LNCaP clone FGC (cell line): ENCODE measurements at regions not wholly inside any gene's neighbourhood (a gene's known extent, or its start where the extent isn't known, plus 50 kb on each side); places are given as distances from the start of the nearest gene placed in this dataset.

Experiments
- DNase-seq: peaks from one replicate; pipeline ENCODE4 v3.0.0-alpha.2; 2011; ENCODE audit warnings: low read depth
- H3K4me3 ChIP-seq: 2 replicates; pipeline ENCODE4 v1.5.1; 2011; ENCODE audit warnings: mild to moderate bottlenecking, low read depth, low read length, control low read depth
- TF ChIP-seq, protein P1 (sequence below): IDR thresholded peaks from 2 replicates; pipeline ENCODE4 v1.5.1; 2012; ENCODE audit warnings: mild to moderate bottlenecking; ENCODE audit not compliant: control insufficient read depth, insufficient read depth; ENCODE audit errors: extremely low read depth

DNA sequence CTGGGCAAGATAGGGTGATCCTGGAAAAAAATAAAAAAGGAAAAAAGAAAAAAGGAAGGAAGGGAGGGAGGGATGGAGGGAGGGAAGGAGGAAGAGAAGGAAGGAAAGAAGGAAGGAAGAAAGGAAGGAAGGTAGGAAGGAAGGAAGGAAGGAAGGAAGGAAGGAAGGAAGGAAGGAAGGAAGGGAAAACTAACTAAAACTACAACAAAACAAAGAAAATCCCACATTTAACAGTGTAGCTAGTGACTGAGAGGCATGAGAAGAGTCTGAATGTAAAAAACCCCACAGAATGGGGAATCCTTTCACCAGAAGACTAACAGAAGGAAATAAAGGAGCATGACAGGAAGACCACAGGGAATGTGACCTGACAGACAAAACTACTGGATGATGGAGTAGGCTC lies 345.7 kb downstream of the NOVA1 start:
- no peak for DNase-seq
- TF ChIP-seq, protein P1, sequence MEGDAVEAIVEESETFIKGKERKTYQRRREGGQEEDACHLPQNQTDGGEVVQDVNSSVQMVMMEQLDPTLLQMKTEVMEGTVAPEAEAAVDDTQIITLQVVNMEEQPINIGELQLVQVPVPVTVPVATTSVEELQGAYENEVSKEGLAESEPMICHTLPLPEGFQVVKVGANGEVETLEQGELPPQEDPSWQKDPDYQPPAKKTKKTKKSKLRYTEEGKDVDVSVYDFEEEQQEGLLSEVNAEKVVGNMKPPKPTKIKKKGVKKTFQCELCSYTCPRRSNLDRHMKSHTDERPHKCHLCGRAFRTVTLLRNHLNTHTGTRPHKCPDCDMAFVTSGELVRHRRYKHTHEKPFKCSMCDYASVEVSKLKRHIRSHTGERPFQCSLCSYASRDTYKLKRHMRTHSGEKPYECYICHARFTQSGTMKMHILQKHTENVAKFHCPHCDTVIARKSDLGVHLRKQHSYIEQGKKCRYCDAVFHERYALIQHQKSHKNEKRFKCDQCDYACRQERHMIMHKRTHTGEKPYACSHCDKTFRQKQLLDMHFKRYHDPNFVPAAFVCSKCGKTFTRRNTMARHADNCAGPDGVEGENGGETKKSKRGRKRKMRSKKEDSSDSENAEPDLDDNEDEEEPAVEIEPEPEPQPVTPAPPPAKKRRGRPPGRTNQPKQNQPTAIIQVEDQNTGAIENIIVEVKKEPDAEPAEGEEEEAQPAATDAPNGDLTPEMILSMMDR: no peak
- no peak overlapping the region for H3K4me3 ChIP-seq

DNA sequence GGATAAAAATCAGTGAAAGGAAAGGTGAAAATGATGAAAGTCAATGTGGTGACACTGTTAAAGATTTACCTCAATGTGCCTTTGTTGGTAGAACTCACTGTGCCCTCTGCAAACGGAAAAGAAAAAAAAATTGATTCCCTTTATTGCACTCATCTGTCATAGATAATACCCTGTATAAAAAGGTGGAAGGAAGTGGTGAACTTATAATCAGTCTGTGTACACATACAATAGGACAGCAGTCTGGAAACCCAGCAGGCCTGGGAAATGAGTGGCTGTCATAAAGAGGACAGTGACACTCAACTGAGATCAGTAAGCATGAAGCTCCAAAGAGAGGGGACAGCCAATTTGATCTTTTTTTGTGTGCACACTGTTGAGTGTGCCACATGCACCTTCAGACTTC lies 364.7 kb downstream of the NOVA1 start:
- no peak for DNase-seq
- H3K4me3 ChIP-seq: no peak overlapping the region
- TF ChIP-seq, protein P1: no peak

DNA sequence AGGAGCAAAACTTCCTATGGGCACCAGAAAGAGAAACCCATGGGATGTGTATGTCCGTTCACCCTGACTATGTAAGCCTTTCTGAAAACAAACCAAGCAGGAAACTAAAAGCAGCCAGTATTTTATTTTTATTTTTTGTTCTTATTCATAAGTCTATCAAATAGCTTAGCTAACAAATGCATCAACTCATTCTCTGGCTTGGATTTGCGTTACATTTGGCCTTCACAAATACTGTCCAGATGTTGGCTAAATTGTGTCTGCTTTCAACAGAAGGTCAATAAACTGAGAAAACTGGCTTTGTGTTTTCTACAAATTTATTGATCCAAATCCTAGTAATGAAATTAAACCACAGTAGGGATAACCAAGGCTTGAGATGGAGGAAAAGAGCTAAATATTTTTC lies 379.0 kb downstream of the NOVA1 start:
- no peak for DNase-seq
- no peak overlapping the region for H3K4me3 ChIP-seq
- TF ChIP-seq, protein P1: no peak

DNA sequence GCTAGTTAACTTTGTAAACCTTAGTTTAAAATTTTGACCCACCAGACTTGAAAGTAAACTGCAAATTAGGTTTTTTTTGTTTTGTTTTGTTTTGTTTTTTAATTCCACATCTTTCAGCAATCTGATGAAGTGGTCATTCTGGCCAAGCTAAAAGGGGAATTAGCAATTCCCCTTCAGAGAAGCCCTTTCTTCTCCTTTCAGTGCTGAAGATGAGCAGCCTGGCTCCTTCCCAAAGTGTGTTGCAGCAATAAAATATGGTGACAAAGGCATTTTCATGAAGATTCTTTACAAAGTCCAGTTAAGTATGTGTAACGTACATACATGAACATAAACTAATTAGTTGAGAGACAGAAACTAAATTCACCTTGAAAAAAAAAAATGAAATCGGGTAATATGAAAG lies 380.1 kb downstream of the NOVA1 start:
- no peak for DNase-seq
- no peak overlapping the region for H3K4me3 ChIP-seq
- TF ChIP-seq, protein P1: no peak

DNA sequence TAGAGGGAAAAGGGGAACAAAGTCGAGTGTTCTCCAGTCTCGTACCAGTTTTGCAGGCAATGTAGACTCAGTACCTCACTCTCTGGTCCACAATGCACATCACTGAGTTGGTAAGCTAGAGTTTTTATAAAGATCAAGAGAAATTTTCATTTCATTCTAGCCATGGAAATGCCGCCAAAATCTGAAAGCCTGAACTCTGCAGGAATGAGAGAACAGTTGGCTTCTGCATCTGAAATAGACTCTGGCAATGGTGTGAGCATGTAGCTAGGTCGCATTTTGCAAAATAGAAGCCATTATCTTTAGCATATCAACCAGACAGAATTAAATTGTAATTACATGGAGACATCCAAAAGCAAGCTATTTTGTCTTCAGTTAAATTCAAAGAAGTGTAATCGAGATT lies 381.0 kb downstream of the NOVA1 start:
- H3K4me3 ChIP-seq: no peak overlapping the region
- TF ChIP-seq, protein P1: no peak
- DNase-seq: no peak

DNA sequence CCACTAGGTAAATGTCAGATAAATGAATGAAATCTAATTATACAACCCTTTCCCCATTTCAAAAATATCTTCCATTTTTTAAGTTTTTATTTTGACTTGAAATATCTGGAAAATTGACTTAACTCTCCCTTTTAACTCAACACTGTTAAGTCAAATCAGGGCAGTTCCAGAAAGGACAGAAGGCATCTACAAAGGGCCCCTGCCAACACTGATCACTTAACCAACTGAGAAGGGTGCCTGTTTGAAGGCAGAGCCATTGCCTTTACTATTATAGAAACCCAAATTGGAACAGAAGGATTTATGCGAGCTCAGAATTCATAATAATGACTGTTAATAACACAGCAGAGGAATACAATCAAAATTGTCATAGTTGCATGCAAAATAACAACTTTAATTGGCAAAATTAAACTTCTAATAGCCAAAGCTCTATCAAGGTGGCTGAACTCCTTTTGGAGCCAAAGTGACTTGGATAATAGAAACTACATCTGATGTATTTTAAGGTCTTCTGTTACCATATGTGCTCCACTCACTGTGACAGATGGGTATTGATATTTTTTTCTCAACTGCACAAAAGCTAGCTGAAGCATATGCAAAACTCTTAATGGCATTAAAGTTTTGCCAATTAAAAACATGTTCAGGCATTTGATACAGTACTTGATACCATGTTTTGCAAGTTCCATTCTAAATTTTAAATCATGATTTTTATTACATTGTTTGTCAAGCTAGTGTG lies 383.8 kb downstream of the NOVA1 start:
- TF ChIP-seq, protein P1: no peak
- no peak overlapping the region for H3K4me3 ChIP-seq
- no peak for DNase-seq

DNA sequence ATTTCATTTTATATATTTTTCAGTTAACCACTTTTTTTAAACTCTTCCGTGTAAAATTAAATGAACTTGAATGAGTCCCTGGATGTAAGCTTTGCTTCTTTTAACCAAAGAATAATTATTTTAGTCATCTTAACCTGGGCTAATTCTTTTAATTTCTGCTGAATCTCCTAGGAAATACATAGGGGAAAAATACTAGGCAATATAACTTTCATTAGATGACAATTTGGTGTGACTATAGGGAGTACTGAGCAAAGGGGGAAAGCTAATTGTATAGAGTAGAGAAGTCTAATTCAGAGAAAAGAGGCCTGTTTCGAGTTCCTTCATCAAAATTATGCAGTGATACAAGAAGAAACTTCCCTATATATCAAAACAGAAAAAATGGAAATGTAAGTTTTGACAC lies 388.1 kb downstream of the NOVA1 start:
- no peak overlapping the region for H3K4me3 ChIP-seq
- DNase-seq: no peak
- TF ChIP-seq, protein P1: no peak
